AG04450 (cell line): ENCODE measurements at regions not wholly inside any gene's neighbourhood (a gene's known extent, or its start where the extent isn't known, plus 50 kb on each side); places are given as distances from the start of the nearest gene placed in this dataset.
"Not testable (repeated sequence)": the region's sequence is repeated elsewhere in the genome, so short reads cannot be mapped to it uniquely, and the experiment has no call there.

Experiments used
- CTCF ChIA-PET: fragments of 300-600, 350-600 bp; formaldehyde crosslinking; extraction: SDS; loops from one replicate; lab custom pipeline; 2022; ENCODE audit warnings: antibody characterized with exemption, inconsistent platforms; lab: Charles Lee
- POLR2A ChIA-PET: fragments of 350-600 bp; formaldehyde crosslinking; extraction: SDS; loops from one replicate; lab custom pipeline; 2021; ENCODE audit warnings: antibody characterized with exemption, inconsistent platforms; lab: Yijun Ruan, JAX
- DNase-seq: peaks from one replicate; pipeline ENCODE4 v3.0.0-alpha.2; 2011; ENCODE audit warnings: low read depth, low spot score
- H3K27ac ChIP-seq: one replicate; pipeline ENCODE4 v1.5.1; 2012; ENCODE audit warnings: low read depth, low read length, control low read depth
- H3K27me3 ChIP-seq: one replicate; pipeline ENCODE4 v1.6.0; 2012; ENCODE audit warnings: low read length; ENCODE audit not compliant: control insufficient read depth, insufficient read depth
- H3K4me3 ChIP-seq: 2 replicates; pipeline ENCODE4 v1.5.1; 2011; ENCODE audit warnings: mild to moderate bottlenecking, low read depth, low read length, control low read depth
- H3K9me3 ChIP-seq: 2 replicates; pipeline ENCODE4 v1.5.1; 2012; ENCODE audit warnings: low read length; ENCODE audit not compliant: control insufficient read depth, insufficient read depth
- TF ChIP-seq, protein P1 (sequence below): IDR thresholded peaks from 2 replicates; pipeline ENCODE4 v1.5.1; 2011; ENCODE audit warnings: low read depth, low read length, control low read depth, inconsistent platforms

GRCh38 chr9:33623658-33624586, 99.9 kb downstream of the ANKRD18B start:
- TF ChIP-seq, protein P1, sequence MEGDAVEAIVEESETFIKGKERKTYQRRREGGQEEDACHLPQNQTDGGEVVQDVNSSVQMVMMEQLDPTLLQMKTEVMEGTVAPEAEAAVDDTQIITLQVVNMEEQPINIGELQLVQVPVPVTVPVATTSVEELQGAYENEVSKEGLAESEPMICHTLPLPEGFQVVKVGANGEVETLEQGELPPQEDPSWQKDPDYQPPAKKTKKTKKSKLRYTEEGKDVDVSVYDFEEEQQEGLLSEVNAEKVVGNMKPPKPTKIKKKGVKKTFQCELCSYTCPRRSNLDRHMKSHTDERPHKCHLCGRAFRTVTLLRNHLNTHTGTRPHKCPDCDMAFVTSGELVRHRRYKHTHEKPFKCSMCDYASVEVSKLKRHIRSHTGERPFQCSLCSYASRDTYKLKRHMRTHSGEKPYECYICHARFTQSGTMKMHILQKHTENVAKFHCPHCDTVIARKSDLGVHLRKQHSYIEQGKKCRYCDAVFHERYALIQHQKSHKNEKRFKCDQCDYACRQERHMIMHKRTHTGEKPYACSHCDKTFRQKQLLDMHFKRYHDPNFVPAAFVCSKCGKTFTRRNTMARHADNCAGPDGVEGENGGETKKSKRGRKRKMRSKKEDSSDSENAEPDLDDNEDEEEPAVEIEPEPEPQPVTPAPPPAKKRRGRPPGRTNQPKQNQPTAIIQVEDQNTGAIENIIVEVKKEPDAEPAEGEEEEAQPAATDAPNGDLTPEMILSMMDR: peak; percentile 78
- DNase-seq: peak; percentile 33

GRCh38 chr9:33628318-33628717, 104.3 kb downstream of the ANKRD18B start:
- H3K27ac ChIP-seq, H3K9me3 ChIP-seq, H3K4me3 ChIP-seq, POLR2A ChIA-PET, DNase-seq: not testable (repeated sequence)
- CTCF ChIA-PET: interaction anchor here (2.2 kb wide), 1 partner anchor 93 kb away, joined by 17 read pairs; no protein-coding TSS in a partner anchor
- peaks cover 24% of the 10 kb centered on the region for H3K27me3 ChIP-seq

More at GRCh38 chr9:33623658-33624586, 99.9 kb downstream of the ANKRD18B start:
- H3K9me3 ChIP-seq: no peaks in the 10 kb centered on the region
- no peak overlapping the region for H3K4me3 ChIP-seq
- no peak overlapping the region for H3K27ac ChIP-seq
- ChIA-PET POLR2A (no interaction called here), CTCF (interaction anchor here (0.5 to 7.2 kb wide), 32 partner anchors 11 to 532 kb away, joined by 3 to 275 read pairs (median 4); partner anchors contain the start of genes ANKRD18B and NOL6)
- H3K27me3 ChIP-seq: peaks cover 2% of the 10 kb centered on the region

DNA sequence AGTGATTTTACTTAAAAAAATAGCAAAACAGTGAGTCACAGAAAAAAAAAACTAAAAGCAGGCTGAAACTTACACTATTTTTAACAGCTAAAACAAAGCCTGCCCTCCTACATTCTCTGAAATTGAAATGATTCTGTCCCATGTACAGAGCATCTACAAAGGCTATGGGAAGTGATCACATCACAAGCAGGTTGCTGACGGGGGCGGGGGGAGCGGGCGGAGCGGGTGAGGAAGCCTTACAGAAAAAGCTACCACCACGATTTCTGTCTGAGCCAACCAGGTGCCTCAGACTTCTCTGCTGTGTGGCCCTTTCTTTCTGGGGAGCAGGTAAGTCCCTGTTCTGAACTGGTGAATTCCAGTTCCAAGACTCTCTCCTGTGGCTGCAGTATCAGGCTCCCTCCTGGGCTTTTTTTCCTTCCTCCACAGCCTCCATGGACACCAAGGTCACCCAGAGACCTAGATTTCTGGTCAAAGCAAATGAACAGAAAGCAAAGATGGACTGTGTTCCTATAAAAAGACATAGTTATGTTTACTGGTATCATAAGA, 104.9 kb downstream of the ANKRD18B start:
- no peak overlapping the region for H3K4me3 ChIP-seq
- TF ChIP-seq, protein P1: no peak
- no peaks in the 10 kb centered on the region for H3K9me3 ChIP-seq
- H3K27ac ChIP-seq: no peak overlapping the region
- CTCF ChIA-PET: interaction anchor here (0.7 to 2.2 kb wide), 3 partner anchors 13 to 93 kb away, joined by 3 to 17 read pairs (median 3); no protein-coding TSS in a partner anchor
- POLR2A ChIA-PET: no interaction called here
- DNase-seq: no peak
- peaks cover 30% of the 10 kb centered on the region for H3K27me3 ChIP-seq

- CTCF ChIA-PET: interaction anchor here (2.4 to 2.9 kb wide), 2 partner anchors 10 to 88 kb away, joined by 9 to 15 read pairs; no protein-coding TSS in a partner anchor
- Histone ChIP-seq H3K27ac (no peak overlapping the region), H3K4me3 (no peak overlapping the region), H3K27me3 (peaks cover 43% of the 10 kb centered on the region), H3K9me3 (no peaks in the 10 kb centered on the region)
- TF ChIP-seq, protein P1: no peak
- POLR2A ChIA-PET: no interaction called here
- no peak for DNase-seq
These were observed 109.6 kb downstream of the ANKRD18B start for GRCh38 chr9:33633636-33634035.

DNA sequence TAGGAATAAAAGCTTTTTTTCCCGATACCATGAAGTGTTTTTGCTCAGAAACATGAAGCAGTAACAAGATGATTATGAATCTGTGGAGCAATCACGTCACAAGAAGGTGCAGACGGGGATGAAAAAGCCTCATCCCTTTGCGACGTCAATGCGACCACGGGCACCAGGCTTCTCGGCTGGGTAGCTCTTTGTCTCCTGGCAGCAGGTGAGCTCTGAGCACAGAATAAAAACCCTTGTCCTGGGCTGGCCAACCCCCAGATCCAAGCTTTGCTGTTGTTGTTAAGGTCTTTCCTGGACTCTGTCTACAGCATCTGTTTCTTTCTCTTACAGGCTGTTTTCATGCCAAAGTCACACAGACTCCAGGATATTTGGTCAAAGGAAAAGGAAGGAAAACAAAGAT, 113.8 kb downstream of the ANKRD18B start:
- Histone ChIP-seq H3K27me3 (peaks cover 40% of the 10 kb centered on the region), H3K9me3 (no peaks in the 10 kb centered on the region), H3K4me3 (no peak overlapping the region), H3K27ac (no peak overlapping the region)
- ChIA-PET POLR2A (no interaction called here), CTCF (interaction anchor here (0.8 to 1.5 kb wide), 3 partner anchors 13 to 85 kb away, joined by 4 to 8 read pairs (median 6); no protein-coding TSS in a partner anchor)
- no peak for DNase-seq
- TF ChIP-seq, protein P1: no peak
